Vagina (tissue), 2 donors: ENCODE measurements at regions not wholly inside any gene's neighbourhood (a gene's known extent, or its start where the extent isn't known, plus 50 kb on each side); places are given as distances from the start of the nearest gene placed in this dataset.

Source experiments
- DNase-seq, 2 donors: peaks; one replicate each; pipeline ENCODE4 v3.0.0-alpha.2; 2017; ENCODE audit errors: extremely low spot score in 2 of 2
- H3K27ac ChIP-seq: fragments of 200-600 bp; sonication (generic); one replicate; pipeline ENCODE4 v1.5.1; 2019
- H3K27me3 ChIP-seq: fragments of 200-600 bp; sonication (generic); one replicate; pipeline ENCODE4 v1.5.1; 2019
- H3K36me3 ChIP-seq, 2 donors: fragments of 200-600 bp; sonication (generic); one replicate each; pipeline ENCODE4 v1.5.1; 2017 to 2019
- H3K4me1 ChIP-seq: fragments of 200-600 bp; sonication (generic); one replicate; pipeline ENCODE4 v1.5.1; 2019
- H3K4me3 ChIP-seq, 2 donors: fragments of 200-600 bp; sonication (generic); 1 replicate in 1 of 2; 2 replicates in 1 of 2; pipeline ENCODE4 v1.5.1; 2016 to 2019
- H3K9me3 ChIP-seq: fragments of 200-600 bp; sonication (generic); one replicate; pipeline ENCODE4 v1.5.1; 2019
- CTCF ChIP-seq, 3 experiments: fragments of 450-650 bp in 2 of 3; fragments of 200-600 bp in 1 of 3; sonication (generic) in 1 of 3; IDR thresholded peaks; one replicate each; pipeline ENCODE4 v1.5.1; 2017 to 2019; ENCODE audit warnings: antibody characterized with exemption in 3 of 3, mild to moderate bottlenecking in 2 of 3, moderate library complexity in 2 of 3
- POLR2A ChIP-seq, 2 donors: fragments of 450-650 bp; IDR thresholded peaks; one replicate each; pipeline ENCODE4 v1.6.1; 2017; ENCODE audit warnings: antibody characterized with exemption in 2 of 2, mild to moderate bottlenecking in 2 of 2, moderate library complexity in 2 of 2
- POLR2AphosphoS5 ChIP-seq, 2 donors: sonication (generic); formaldehyde crosslinking; IDR thresholded peaks; one replicate each; pipeline ENCODE4 v1.9.0; 2017; ENCODE audit warnings: antibody characterized with exemption in 2 of 2, mild to moderate bottlenecking in 2 of 2, low read depth in 1 of 2; ENCODE audit not compliant: insufficient read depth in 1 of 2
- intact Hi-C: fragments of 100-400 bp; cut with DNase I; formaldehyde crosslinking; loops from one replicate; pipeline ENCODE4 v1.15.1; 2023

- TF ChIP-seq POLR2AphosphoS5 (IDR thresholded peaks at IDR 0.05; ENCODE audit: insufficient read depth in 1 of 2, low read depth in 1 of 2) (no peak), POLR2A (IDR thresholded peaks at IDR 0.05) (no peak), CTCF (IDR thresholded peaks at IDR 0.05) (no peak)
- no peak overlapping the region for H3K4me3 ChIP-seq
- no peaks in the 10 kb centered on the region for H3K36me3 ChIP-seq
- DNase-seq = no peak
- no peaks in the 10 kb centered on the region for H3K9me3 ChIP-seq
- H3K4me1 ChIP-seq = no peaks in the 10 kb centered on the region
- H3K27me3 ChIP-seq = no peaks in the 10 kb centered on the region
- intact Hi-C loops = no loop called here
- no peak overlapping the region for H3K27ac ChIP-seq
These were observed 67.4 kb upstream of the ZEB2 start for GRCh38 chr2:144587306-144587705.

GRCh38 chr2:144586476-144586875 is 66.6 kb upstream of the ZEB2 start:
- TF ChIP-seq POLR2A (IDR thresholded peaks at IDR 0.05) = no peak
- no peak for TF ChIP-seq POLR2AphosphoS5 (IDR thresholded peaks at IDR 0.05; ENCODE audit: insufficient read depth in 1 of 2, low read depth in 1 of 2)
- no peak for TF ChIP-seq CTCF (IDR thresholded peaks at IDR 0.05)

GRCh38 chr2:144583741-144584453 is 64.0 kb upstream of the ZEB2 start:
- DNase-seq = no peak
- no peaks in the 10 kb centered on the region for H3K27me3 ChIP-seq
- no peaks in the 10 kb centered on the region for H3K4me1 ChIP-seq
- TF ChIP-seq CTCF (IDR thresholded peaks at IDR 0.05) = no peak
- TF ChIP-seq POLR2AphosphoS5 (IDR thresholded peaks at IDR 0.05; ENCODE audit: insufficient read depth in 1 of 2, low read depth in 1 of 2) = no peak
- no peak for TF ChIP-seq POLR2A (IDR thresholded peaks at IDR 0.05)
- intact Hi-C loops = no loop called here
- H3K27ac ChIP-seq = no peak overlapping the region
- H3K36me3 ChIP-seq = no peaks in the 10 kb centered on the region
- no peak overlapping the region for H3K4me3 ChIP-seq
- H3K9me3 ChIP-seq = no peaks in the 10 kb centered on the region

More at GRCh38 chr2:144586476-144586875, 66.6 kb upstream of the ZEB2 start:
- Histone ChIP-seq H3K36me3 (no peaks in the 10 kb centered on the region), H3K4me1 (no peaks in the 10 kb centered on the region), H3K4me3 (no peak overlapping the region), H3K27me3 (no peaks in the 10 kb centered on the region), H3K27ac (no peak overlapping the region), H3K9me3 (no peaks in the 10 kb centered on the region)
- DNase-seq = no peak
- intact Hi-C loops = no loop called here

- intact Hi-C loops = no loop called here
- Histone ChIP-seq H3K4me3 (no peak overlapping the region), H3K27me3 (no peaks in the 10 kb centered on the region), H3K4me1 (no peaks in the 10 kb centered on the region), H3K9me3 (no peaks in the 10 kb centered on the region), H3K27ac (no peak overlapping the region), H3K36me3 (no peaks in the 10 kb centered on the region)
- no peak for TF ChIP-seq CTCF (IDR thresholded peaks at IDR 0.05)
- TF ChIP-seq POLR2AphosphoS5 (IDR thresholded peaks at IDR 0.05; ENCODE audit: insufficient read depth in 1 of 2, low read depth in 1 of 2) = no peak
- no peak for TF ChIP-seq POLR2A (IDR thresholded peaks at IDR 0.05)
- DNase-seq = no peak
These were observed 63.4 kb upstream of the ZEB2 start for GRCh38 chr2:144583381-144583729.

GRCh38 chr2:144582651-144583380 is 62.9 kb upstream of the ZEB2 start:
- H3K4me1 ChIP-seq = no peaks in the 10 kb centered on the region
- H3K4me3 ChIP-seq = no peak overlapping the region
- H3K27ac ChIP-seq = no peak overlapping the region
- no peaks in the 10 kb centered on the region for H3K27me3 ChIP-seq
- DNase-seq = no peak
- no peak for TF ChIP-seq POLR2A (IDR thresholded peaks at IDR 0.05)
- no peak for TF ChIP-seq POLR2AphosphoS5 (IDR thresholded peaks at IDR 0.05; ENCODE audit: insufficient read depth in 1 of 2, low read depth in 1 of 2)
- TF ChIP-seq CTCF (IDR thresholded peaks at IDR 0.05) = no peak
- H3K9me3 ChIP-seq = no peaks in the 10 kb centered on the region
- intact Hi-C loops = no loop called here
- H3K36me3 ChIP-seq = no peaks in the 10 kb centered on the region
